HEK293 (cell line): ENCODE measurements at regions not wholly inside any gene's neighbourhood (a gene's known extent, or its start where the extent isn't known, plus 50 kb on each side); places are given as distances from the start of the nearest gene placed in this dataset.

Experiments
- GLI4 ChIP-seq: fragments of 450-650 bp; formaldehyde crosslinking; IDR thresholded peaks from 2 replicates; pipeline ENCODE4 v1.5.1; 2016; ENCODE audit warnings: missing biosample characterization, missing genetic modification characterization
- HIC1 ChIP-seq: fragments of 450-650 bp; formaldehyde crosslinking; IDR thresholded peaks from 2 replicates; pipeline ENCODE4 v1.5.1; 2016; ENCODE audit warnings: missing biosample characterization, missing genetic modification characterization
- KLF17 ChIP-seq: fragments of 450-650 bp; formaldehyde crosslinking; IDR thresholded peaks from 2 replicates; pipeline ENCODE4 v1.5.1; 2016; ENCODE audit warnings: missing biosample characterization, missing genetic modification characterization
- MEIS1 ChIP-seq: sonication (generic); formaldehyde crosslinking; IDR thresholded peaks from 2 replicates; pipeline ENCODE4 v1.8.1; 2022; ENCODE audit warnings: missing genetic modification reagents, mild to moderate bottlenecking, borderline replicate concordance
- PRDM10 ChIP-seq: fragments of 450-650 bp; formaldehyde crosslinking; IDR thresholded peaks from 2 replicates; pipeline ENCODE4 v1.5.1; 2016; ENCODE audit warnings: missing biosample characterization, missing genetic modification characterization
- SCRT2 ChIP-seq: fragments of 450-650 bp; formaldehyde crosslinking; IDR thresholded peaks from 2 replicates; pipeline ENCODE4 v1.5.1; 2016; ENCODE audit warnings: missing biosample characterization, missing genetic modification characterization
- ZBTB44 ChIP-seq: fragments of 450-650 bp; IDR thresholded peaks from 2 replicates; pipeline ENCODE4 v1.5.1; 2018; ENCODE audit warnings: missing biosample characterization, mild to moderate bottlenecking, missing genetic modification characterization
- ZNF10 ChIP-seq: fragments of 450-650 bp; formaldehyde crosslinking; IDR thresholded peaks from 2 replicates; pipeline ENCODE4 v1.5.1; 2017; ENCODE audit warnings: missing biosample characterization, missing genetic modification characterization
- ZNF157 ChIP-seq: fragments of 450-650 bp; formaldehyde crosslinking; IDR thresholded peaks from 2 replicates; pipeline ENCODE4 v1.5.1; 2016; ENCODE audit warnings: missing biosample characterization, missing genetic modification characterization
- ZNF211 ChIP-seq: fragments of 450-650 bp; formaldehyde crosslinking; IDR thresholded peaks from 2 replicates; pipeline ENCODE4 v1.5.1; 2016; ENCODE audit warnings: low read depth, missing biosample characterization, missing genetic modification characterization
- ZNF239 ChIP-seq: fragments of 450-650 bp; formaldehyde crosslinking; IDR thresholded peaks from 2 replicates; pipeline ENCODE4 v1.5.1; 2016; ENCODE audit warnings: missing biosample characterization, missing genetic modification characterization
- ZNF324 ChIP-seq: fragments of 450-650 bp; formaldehyde crosslinking; IDR thresholded peaks from 2 replicates; pipeline ENCODE4 v1.5.1; 2016; ENCODE audit warnings: missing biosample characterization, missing genetic modification characterization
- ZNF394 ChIP-seq: fragments of 450-650 bp; formaldehyde crosslinking; IDR thresholded peaks from 2 replicates; pipeline ENCODE4 v1.5.1; 2016; ENCODE audit warnings: missing biosample characterization, missing genetic modification characterization, mild to moderate bottlenecking, moderate library complexity, borderline replicate concordance
- ZNF48 ChIP-seq: fragments of 450-650 bp; formaldehyde crosslinking; IDR thresholded peaks from 2 replicates; pipeline ENCODE4 v1.5.1; 2016; ENCODE audit warnings: missing biosample characterization, missing genetic modification characterization
- ZNF501 ChIP-seq: fragments of 450-650 bp; formaldehyde crosslinking; IDR thresholded peaks from 2 replicates; pipeline ENCODE4 v1.5.1; 2016; ENCODE audit warnings: missing biosample characterization, missing genetic modification characterization
- ZNF513 ChIP-seq: fragments of 450-650 bp; IDR thresholded peaks from 2 replicates; pipeline ENCODE4 v1.5.1; 2018; ENCODE audit warnings: missing biosample characterization, missing genetic modification characterization
- ZNF544 ChIP-seq: fragments of 450-650 bp; formaldehyde crosslinking; IDR thresholded peaks from 2 replicates; pipeline ENCODE4 v1.5.0; 2017; ENCODE audit warnings: missing biosample characterization, missing genetic modification characterization
- ZNF561 ChIP-seq: fragments of 450-650 bp; IDR thresholded peaks from 2 replicates; pipeline ENCODE4 v1.5.1; 2018; ENCODE audit warnings: missing biosample characterization, missing genetic modification characterization, borderline replicate concordance
- ZNF580 ChIP-seq: fragments of 450-650 bp; formaldehyde crosslinking; IDR thresholded peaks from 2 replicates; pipeline ENCODE4 v1.5.1; 2016; ENCODE audit warnings: missing biosample characterization, missing genetic modification characterization
- ZNF654 ChIP-seq: fragments of 450-650 bp; formaldehyde crosslinking; IDR thresholded peaks from 2 replicates; pipeline ENCODE4 v1.5.1; 2016; ENCODE audit warnings: low read depth, missing biosample characterization, missing genetic modification characterization
- ZNF747 ChIP-seq: fragments of 450-650 bp; formaldehyde crosslinking; IDR thresholded peaks from 2 replicates; pipeline ENCODE4 v1.5.1; 2016; ENCODE audit warnings: missing biosample characterization, missing genetic modification characterization
- ZNF785 ChIP-seq: fragments of 450-650 bp; formaldehyde crosslinking; IDR thresholded peaks from 2 replicates; pipeline ENCODE4 v1.5.1; 2016; ENCODE audit warnings: missing biosample characterization, missing genetic modification characterization
- ZSCAN16 ChIP-seq: fragments of 450-650 bp; formaldehyde crosslinking; IDR thresholded peaks from 2 replicates; pipeline ENCODE4 v1.5.1; 2016; ENCODE audit warnings: missing biosample characterization, missing genetic modification characterization
- ZSCAN30 ChIP-seq: fragments of 450-650 bp; IDR thresholded peaks from 2 replicates; pipeline ENCODE4 v1.5.1; 2018; ENCODE audit warnings: missing biosample characterization, mild to moderate bottlenecking, missing genetic modification characterization, moderate library complexity
- ZSCAN4 ChIP-seq: fragments of 450-650 bp; formaldehyde crosslinking; IDR thresholded peaks from 2 replicates; pipeline ENCODE4 v1.5.1; 2017; ENCODE audit warnings: missing biosample characterization, missing genetic modification characterization
- ZSCAN5A ChIP-seq: fragments of 450-650 bp; formaldehyde crosslinking; IDR thresholded peaks from 2 replicates; pipeline ENCODE4 v1.5.1; 2016; ENCODE audit warnings: missing biosample characterization, missing genetic modification characterization

- TF ChIP-seq ZSCAN5A (tag by site-specific recombination) (no peak), ZNF513 (tag by site-specific recombination) (no peak), ZNF747 (tag by site-specific recombination) (no peak), ZSCAN4 (no peak), PRDM10 (peak; percentile 71), ZNF211 (tag by site-specific recombination) (no peak), MEIS1 (CRISPR knock-in tag) (no peak), ZNF239 (tag by site-specific recombination) (no peak), ZNF394 (no peak), ZNF48 (tag by site-specific recombination) (no peak), ZNF501 (tag by site-specific recombination) (no peak), ZNF10 (tag by site-specific recombination) (no peak), KLF17 (no peak), ZSCAN16 (tag by site-specific recombination) (no peak), SCRT2 (tag by site-specific recombination) (peak; percentile 16; the same call in 1 of the 2 replicates), ZNF324 (tag by site-specific recombination) (no peak), ZNF580 (tag by site-specific recombination) (no peak), GLI4 (tag by site-specific recombination) (no peak), ZNF654 (tag by site-specific recombination) (peak; percentile 62), ZNF157 (tag by site-specific recombination) (no peak), ZNF544 (tag by site-specific recombination) (no peak), ZNF561 (no peak), HIC1 (tag by site-specific recombination) (0 out of 2 replicates have a peak, but pooled peaks have one; percentile 17), ZSCAN30 (tag by site-specific recombination) (peak; percentile 57; the same call in 1 of the 2 replicates), ZBTB44 (tag by site-specific recombination) (no peak), ZNF785 (no peak)
These were observed 89.8 kb downstream of the RPS6KA4 start (continued) for GRCh38 chr11:64448599-64449380.
